OCI-LY1 (cell line): ENCODE measurements at regions not wholly inside any gene's neighbourhood (a gene's known extent, or its start where the extent isn't known, plus 50 kb on each side); places are given as distances from the start of the nearest gene placed in this dataset.

Source experiments
- EZH2 ChIP-seq: fragments of 200-600 bp; sonication (generic), shearing (Covaris generic); IDR thresholded peaks from 2 replicates; pipeline ENCODE4 v1.8.0; 2017; ENCODE audit warnings: borderline replicate concordance, mixed run types, mild to moderate bottlenecking, antibody characterized with exemption, low read length, moderate library complexity, mixed read lengths
- TF ChIP-seq, protein P1 (sequence below): fragments of 200-600 bp; sonication (generic), shearing (Covaris generic); IDR thresholded peaks from 2 replicates; pipeline ENCODE4 v1.5.1; 2017; ENCODE audit warnings: mild to moderate bottlenecking, antibody characterized with exemption, low read length, moderate library complexity, mixed read lengths

DNA sequence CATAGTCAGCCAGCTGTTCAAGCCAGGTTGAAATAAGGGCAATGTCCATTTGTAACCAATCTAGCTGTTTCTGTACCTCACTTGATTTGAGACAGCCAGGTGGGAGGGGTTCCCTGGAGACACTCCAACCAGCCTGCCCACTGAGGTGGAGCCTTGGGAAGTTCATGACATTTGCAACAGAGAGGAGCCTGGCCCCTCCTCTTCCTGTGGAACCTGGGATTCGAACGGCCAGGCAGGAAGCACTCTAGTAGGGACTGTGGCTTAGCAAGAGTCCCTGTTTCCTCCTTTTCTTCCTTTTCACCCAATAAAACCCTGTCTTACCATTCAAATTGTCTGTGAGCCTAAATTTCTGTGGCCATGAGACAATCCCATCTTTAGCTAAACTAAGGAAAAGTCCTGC, 312.3 kb upstream of the NMUR2 start:
- TF ChIP-seq, protein P1, sequence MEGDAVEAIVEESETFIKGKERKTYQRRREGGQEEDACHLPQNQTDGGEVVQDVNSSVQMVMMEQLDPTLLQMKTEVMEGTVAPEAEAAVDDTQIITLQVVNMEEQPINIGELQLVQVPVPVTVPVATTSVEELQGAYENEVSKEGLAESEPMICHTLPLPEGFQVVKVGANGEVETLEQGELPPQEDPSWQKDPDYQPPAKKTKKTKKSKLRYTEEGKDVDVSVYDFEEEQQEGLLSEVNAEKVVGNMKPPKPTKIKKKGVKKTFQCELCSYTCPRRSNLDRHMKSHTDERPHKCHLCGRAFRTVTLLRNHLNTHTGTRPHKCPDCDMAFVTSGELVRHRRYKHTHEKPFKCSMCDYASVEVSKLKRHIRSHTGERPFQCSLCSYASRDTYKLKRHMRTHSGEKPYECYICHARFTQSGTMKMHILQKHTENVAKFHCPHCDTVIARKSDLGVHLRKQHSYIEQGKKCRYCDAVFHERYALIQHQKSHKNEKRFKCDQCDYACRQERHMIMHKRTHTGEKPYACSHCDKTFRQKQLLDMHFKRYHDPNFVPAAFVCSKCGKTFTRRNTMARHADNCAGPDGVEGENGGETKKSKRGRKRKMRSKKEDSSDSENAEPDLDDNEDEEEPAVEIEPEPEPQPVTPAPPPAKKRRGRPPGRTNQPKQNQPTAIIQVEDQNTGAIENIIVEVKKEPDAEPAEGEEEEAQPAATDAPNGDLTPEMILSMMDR = no peak
- no peak for TF ChIP-seq EZH2
